GM12878 (cell line): ENCODE measurements at regions not wholly inside any gene's neighbourhood (a gene's known extent, or its start where the extent isn't known, plus 50 kb on each side); places are given as distances from the start of the nearest gene placed in this dataset.

ENCODE experiments used
- CREB1 ChIP-seq: IDR thresholded peaks from 2 replicates; pipeline ENCODE4 v1.6.1; 2012; ENCODE audit warnings: low read depth, mild to moderate bottlenecking, inconsistent platforms
- EZH2 ChIP-seq: IDR thresholded peaks from 2 replicates; pipeline ENCODE4 v1.6.1; 2012; ENCODE audit warnings: low read depth, mild to moderate bottlenecking, control low read depth, inconsistent platforms, low read length, borderline replicate concordance; ENCODE audit not compliant: control insufficient read depth
- RFX5 ChIP-seq: IDR thresholded peaks from 2 replicates; pipeline ENCODE4 v1.6.1; 2011; ENCODE audit warnings: low read depth, low read length, improper control_type of control experiment
- TBL1XR1 ChIP-seq: IDR thresholded peaks from 2 replicates; pipeline ENCODE4 v1.6.1; 2012; ENCODE audit warnings: low read depth, low read length, improper control_type of control experiment
- TF ChIP-seq, protein P1 (sequence below), 3 experiments: IDR thresholded peaks in 2 of 3; conservative IDR thresholded peaks in 1 of 3; 2 replicates each; pipeline ENCODE4 v1.5.1; 2011; ENCODE audit warnings: low read depth in 3 of 3, low read length in 3 of 3, mild to moderate bottlenecking in 3 of 3, control low read depth in 2 of 3, moderate library complexity in 2 of 3, inconsistent platforms in 1 of 3, mixed read lengths in 1 of 3; ENCODE audit not compliant: control insufficient read depth in 2 of 3, insufficient read depth in 1 of 3; ENCODE audit errors: extremely low read depth in 1 of 3
- TF ChIP-seq, protein P2 (sequence below): IDR thresholded peaks from 2 replicates; pipeline ENCODE4 v1.6.1; 2012; ENCODE audit warnings: low read length, inconsistent platforms

DNA sequence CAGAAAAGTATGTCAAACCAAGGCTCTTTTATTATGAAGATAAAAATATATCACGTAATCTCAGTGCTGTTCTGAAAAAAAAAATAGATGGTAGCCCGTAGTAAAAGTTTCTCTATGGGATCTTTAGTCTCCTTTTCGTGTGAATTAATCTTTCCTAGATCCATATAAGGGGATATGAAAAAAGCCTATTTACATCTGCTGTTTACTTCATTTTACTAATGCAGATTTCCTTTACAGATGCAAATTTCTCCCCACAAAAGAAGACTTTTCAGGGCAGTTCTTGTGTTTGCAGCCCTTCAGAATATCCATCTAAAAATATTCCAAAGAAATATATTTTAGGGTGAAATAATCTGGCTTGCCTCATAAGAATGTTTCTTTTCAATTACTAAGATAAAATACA is 1291.7 kb downstream of the ROBO1 start:
- TF ChIP-seq, protein P1, sequence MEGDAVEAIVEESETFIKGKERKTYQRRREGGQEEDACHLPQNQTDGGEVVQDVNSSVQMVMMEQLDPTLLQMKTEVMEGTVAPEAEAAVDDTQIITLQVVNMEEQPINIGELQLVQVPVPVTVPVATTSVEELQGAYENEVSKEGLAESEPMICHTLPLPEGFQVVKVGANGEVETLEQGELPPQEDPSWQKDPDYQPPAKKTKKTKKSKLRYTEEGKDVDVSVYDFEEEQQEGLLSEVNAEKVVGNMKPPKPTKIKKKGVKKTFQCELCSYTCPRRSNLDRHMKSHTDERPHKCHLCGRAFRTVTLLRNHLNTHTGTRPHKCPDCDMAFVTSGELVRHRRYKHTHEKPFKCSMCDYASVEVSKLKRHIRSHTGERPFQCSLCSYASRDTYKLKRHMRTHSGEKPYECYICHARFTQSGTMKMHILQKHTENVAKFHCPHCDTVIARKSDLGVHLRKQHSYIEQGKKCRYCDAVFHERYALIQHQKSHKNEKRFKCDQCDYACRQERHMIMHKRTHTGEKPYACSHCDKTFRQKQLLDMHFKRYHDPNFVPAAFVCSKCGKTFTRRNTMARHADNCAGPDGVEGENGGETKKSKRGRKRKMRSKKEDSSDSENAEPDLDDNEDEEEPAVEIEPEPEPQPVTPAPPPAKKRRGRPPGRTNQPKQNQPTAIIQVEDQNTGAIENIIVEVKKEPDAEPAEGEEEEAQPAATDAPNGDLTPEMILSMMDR (IDR thresholded peaks at IDR 0.05 in 2 of 3, conservative IDR thresholded peaks at IDR 0.05 in 1 of 3; ENCODE audit: control insufficient read depth in 2 of 3, extremely low read depth in 1 of 3, insufficient read depth in 1 of 3, low read depth in 3 of 3, low read length in 3 of 3) = no peak
- TF ChIP-seq EZH2 (no peak), CREB1 (no peak), TBL1XR1 (no peak), RFX5 (no peak)
- TF ChIP-seq, protein P2, sequence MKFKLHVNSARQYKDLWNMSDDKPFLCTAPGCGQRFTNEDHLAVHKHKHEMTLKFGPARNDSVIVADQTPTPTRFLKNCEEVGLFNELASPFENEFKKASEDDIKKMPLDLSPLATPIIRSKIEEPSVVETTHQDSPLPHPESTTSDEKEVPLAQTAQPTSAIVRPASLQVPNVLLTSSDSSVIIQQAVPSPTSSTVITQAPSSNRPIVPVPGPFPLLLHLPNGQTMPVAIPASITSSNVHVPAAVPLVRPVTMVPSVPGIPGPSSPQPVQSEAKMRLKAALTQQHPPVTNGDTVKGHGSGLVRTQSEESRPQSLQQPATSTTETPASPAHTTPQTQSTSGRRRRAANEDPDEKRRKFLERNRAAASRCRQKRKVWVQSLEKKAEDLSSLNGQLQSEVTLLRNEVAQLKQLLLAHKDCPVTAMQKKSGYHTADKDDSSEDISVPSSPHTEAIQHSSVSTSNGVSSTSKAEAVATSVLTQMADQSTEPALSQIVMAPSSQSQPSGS = no peak
